OCI-LY1 (cell line): ENCODE measurements at regions not wholly inside any gene's neighbourhood (a gene's known extent, or its start where the extent isn't known, plus 50 kb on each side); places are given as distances from the start of the nearest gene placed in this dataset.

Experiments used
- H2AFZ ChIP-seq: fragments of 200-600 bp; sonication (generic), shearing (Covaris generic); 2 replicates; pipeline ENCODE4 v1.6.0; 2014; ENCODE audit warnings: antibody characterized with exemption, mild to moderate bottlenecking, low read length
- H3F3A ChIP-seq: fragments of 200-600 bp; sonication (generic), shearing (Covaris generic); 2 replicates; pipeline ENCODE4 v1.6.0; 2014; ENCODE audit warnings: mild to moderate bottlenecking, antibody characterized with exemption, low read length, moderate library complexity; ENCODE audit not compliant: insufficient read depth
- H3K27ac ChIP-seq: fragments of 200-600 bp; sonication (generic); 2 replicates; pipeline ENCODE4 v1.5.1; 2014; ENCODE audit warnings: low read length, mixed run types, mild to moderate bottlenecking, low read depth; ENCODE audit not compliant: poor library complexity, severe bottlenecking
- H3K27me3 ChIP-seq: fragments of 200-600 bp; sonication (generic); 2 replicates; pipeline ENCODE4 v1.6.0; 2014; ENCODE audit warnings: antibody characterized with exemption, mild to moderate bottlenecking, low read length, moderate library complexity; ENCODE audit not compliant: insufficient read depth
- H3K36me3 ChIP-seq: fragments of 200-600 bp; sonication (generic); 2 replicates; pipeline ENCODE4 v1.6.1; 2014; ENCODE audit warnings: mild to moderate bottlenecking, antibody characterized with exemption, low read length, moderate library complexity, mixed read lengths; ENCODE audit not compliant: insufficient read depth
- H3K4me1 ChIP-seq: fragments of 200-600 bp; sonication (generic); 2 replicates; pipeline ENCODE4 v1.5.1; 2014; ENCODE audit warnings: mild to moderate bottlenecking, low read length, moderate library complexity; ENCODE audit not compliant: insufficient read depth, severe bottlenecking
- H3K4me2 ChIP-seq: fragments of 200-600 bp; sonication (generic), shearing (Covaris generic); 2 replicates; pipeline ENCODE4 v1.6.1; 2014; ENCODE audit warnings: low read length
- H3K4me3 ChIP-seq: fragments of 200-600 bp; sonication (generic); 2 replicates; pipeline ENCODE4 v1.5.1; 2014; ENCODE audit warnings: low read length, low read depth, mild to moderate bottlenecking, mixed read lengths; ENCODE audit not compliant: poor library complexity, severe bottlenecking
- H3K79me2 ChIP-seq: fragments of 200-600 bp; shearing (Covaris generic); 2 replicates; pipeline ENCODE4 v1.6.1; 2016; ENCODE audit warnings: mixed run types, low read length, mixed read lengths; ENCODE audit not compliant: insufficient read depth
- H3K9ac ChIP-seq: fragments of 200-600 bp; sonication (generic), shearing (Covaris generic); 2 replicates; pipeline ENCODE4 v1.6.1; 2014; ENCODE audit warnings: mild to moderate bottlenecking, low read length, mixed read lengths
- H3K9me2 ChIP-seq: fragments of 200-600 bp; sonication (generic), shearing (Covaris generic); 2 replicates; pipeline ENCODE4 v1.6.1; 2014; ENCODE audit warnings: low read depth, mild to moderate bottlenecking, low read length, mixed read lengths
- H3K9me3 ChIP-seq: fragments of 200-600 bp; shearing (Covaris generic); 2 replicates; pipeline ENCODE4 v1.6.1; 2014; ENCODE audit warnings: low read length, mixed read lengths
- H4K20me1 ChIP-seq: fragments of 200-600 bp; sonication (generic), shearing (Covaris generic); 2 replicates; pipeline ENCODE4 v1.6.0; 2016; ENCODE audit warnings: mild to moderate bottlenecking, low read length; ENCODE audit not compliant: insufficient read depth
- EZH2 ChIP-seq: fragments of 200-600 bp; sonication (generic), shearing (Covaris generic); IDR thresholded peaks from 2 replicates; pipeline ENCODE4 v1.8.0; 2017; ENCODE audit warnings: borderline replicate concordance, mixed run types, mild to moderate bottlenecking, antibody characterized with exemption, low read length, moderate library complexity, mixed read lengths
- TF ChIP-seq, protein P1 (sequence below): fragments of 200-600 bp; sonication (generic), shearing (Covaris generic); IDR thresholded peaks from 2 replicates; pipeline ENCODE4 v1.5.1; 2017; ENCODE audit warnings: mild to moderate bottlenecking, antibody characterized with exemption, low read length, moderate library complexity, mixed read lengths

DNA sequence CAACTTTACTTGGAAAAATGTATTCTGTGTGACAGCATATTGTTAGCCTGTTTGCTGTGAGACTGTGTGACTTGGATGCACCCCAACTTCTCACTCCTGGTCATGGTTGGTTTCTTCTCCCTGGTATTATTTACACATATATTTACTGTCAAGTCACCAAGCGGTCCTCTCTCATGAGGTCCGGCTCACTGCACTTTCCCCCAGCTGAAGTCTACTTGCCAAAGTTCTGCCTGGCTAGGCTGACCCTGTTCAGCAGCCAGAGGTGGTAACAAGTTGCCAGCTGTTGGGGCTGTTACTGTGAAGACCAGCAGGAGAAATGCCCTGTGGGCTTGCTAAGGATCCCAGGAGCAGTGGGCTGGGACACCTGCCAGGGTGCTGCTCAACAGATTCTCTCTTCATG lies 337.5 kb downstream of the MFSD1 start:
- H3K27me3 ChIP-seq: no peaks in the 10 kb centered on the region
- H3K4me1 ChIP-seq: no peaks in the 10 kb centered on the region
- TF ChIP-seq EZH2: no peak
- TF ChIP-seq, protein P1, sequence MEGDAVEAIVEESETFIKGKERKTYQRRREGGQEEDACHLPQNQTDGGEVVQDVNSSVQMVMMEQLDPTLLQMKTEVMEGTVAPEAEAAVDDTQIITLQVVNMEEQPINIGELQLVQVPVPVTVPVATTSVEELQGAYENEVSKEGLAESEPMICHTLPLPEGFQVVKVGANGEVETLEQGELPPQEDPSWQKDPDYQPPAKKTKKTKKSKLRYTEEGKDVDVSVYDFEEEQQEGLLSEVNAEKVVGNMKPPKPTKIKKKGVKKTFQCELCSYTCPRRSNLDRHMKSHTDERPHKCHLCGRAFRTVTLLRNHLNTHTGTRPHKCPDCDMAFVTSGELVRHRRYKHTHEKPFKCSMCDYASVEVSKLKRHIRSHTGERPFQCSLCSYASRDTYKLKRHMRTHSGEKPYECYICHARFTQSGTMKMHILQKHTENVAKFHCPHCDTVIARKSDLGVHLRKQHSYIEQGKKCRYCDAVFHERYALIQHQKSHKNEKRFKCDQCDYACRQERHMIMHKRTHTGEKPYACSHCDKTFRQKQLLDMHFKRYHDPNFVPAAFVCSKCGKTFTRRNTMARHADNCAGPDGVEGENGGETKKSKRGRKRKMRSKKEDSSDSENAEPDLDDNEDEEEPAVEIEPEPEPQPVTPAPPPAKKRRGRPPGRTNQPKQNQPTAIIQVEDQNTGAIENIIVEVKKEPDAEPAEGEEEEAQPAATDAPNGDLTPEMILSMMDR: no peak
- no peaks in the 10 kb centered on the region for H3K36me3 ChIP-seq
- H3K4me2 ChIP-seq: no peak overlapping the region
- H3K9me2 ChIP-seq: no peaks in the 10 kb centered on the region
- H2AFZ ChIP-seq: no peak overlapping the region
- no peak overlapping the region for H3K4me3 ChIP-seq
- no peaks in the 10 kb centered on the region for H3F3A ChIP-seq
- no peak overlapping the region for H3K9ac ChIP-seq
- no peaks in the 10 kb centered on the region for H3K9me3 ChIP-seq
- no peaks in the 10 kb centered on the region for H4K20me1 ChIP-seq
- H3K27ac ChIP-seq: no peak overlapping the region
- no peaks in the 10 kb centered on the region for H3K79me2 ChIP-seq

DNA sequence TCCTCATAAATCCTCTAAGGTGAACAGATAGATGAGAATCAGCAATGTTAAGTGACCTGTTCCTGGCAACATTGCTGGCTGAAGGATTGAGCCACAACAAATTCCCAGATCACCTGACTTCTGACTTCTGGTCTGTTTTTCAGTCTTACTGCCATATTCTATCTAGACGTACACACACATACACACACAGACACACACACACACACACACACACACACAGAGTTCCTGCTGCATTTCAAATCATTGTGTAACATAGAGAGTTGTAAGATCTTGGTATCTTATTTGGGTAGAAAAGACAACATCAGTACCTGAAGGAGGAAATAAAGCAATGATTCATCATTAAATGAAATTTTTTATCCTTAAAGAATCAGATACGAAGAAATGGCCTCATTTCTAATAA lies 342.6 kb downstream of the MFSD1 start:
- Histone ChIP-seq H3K9ac (no peak overlapping the region), H3K79me2 (no peaks in the 10 kb centered on the region), H3K4me1 (no peaks in the 10 kb centered on the region), H3K36me3 (no peaks in the 10 kb centered on the region), H3K9me2 (no peaks in the 10 kb centered on the region), H3K27me3 (no peaks in the 10 kb centered on the region), H4K20me1 (no peaks in the 10 kb centered on the region), H3K4me3 (no peak overlapping the region), H3F3A (no peaks in the 10 kb centered on the region), H3K9me3 (no peaks in the 10 kb centered on the region), H2AFZ (no peak overlapping the region), H3K27ac (no peak overlapping the region), H3K4me2 (no peak overlapping the region)
- TF ChIP-seq, protein P1: no peak
- TF ChIP-seq EZH2: no peak

DNA sequence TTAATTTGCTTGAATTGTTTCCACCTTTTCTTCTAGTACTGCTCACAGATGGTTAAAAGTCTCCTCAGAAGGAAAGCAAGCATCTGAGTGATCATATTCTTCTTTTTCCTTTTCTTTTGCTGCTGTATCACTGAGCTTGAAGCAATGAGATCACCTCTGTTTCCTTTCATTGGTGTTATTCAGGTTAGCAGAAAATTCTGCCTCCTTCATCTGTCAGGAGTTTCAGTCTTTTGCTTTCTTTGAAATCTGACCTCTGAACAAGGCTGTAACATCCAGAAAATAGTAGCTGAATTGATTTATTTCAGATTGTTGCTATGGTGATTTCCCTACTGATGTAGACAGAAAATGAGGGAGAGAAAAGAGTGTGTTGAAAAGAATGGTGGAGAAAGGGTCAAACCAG lies 343.0 kb downstream of the MFSD1 start:
- H3K79me2 ChIP-seq: no peaks in the 10 kb centered on the region
- H3K36me3 ChIP-seq: no peaks in the 10 kb centered on the region
- no peaks in the 10 kb centered on the region for H3K9me2 ChIP-seq
- H3K9me3 ChIP-seq: no peaks in the 10 kb centered on the region
- H4K20me1 ChIP-seq: no peaks in the 10 kb centered on the region
- no peak overlapping the region for H2AFZ ChIP-seq
- no peak for TF ChIP-seq EZH2
- TF ChIP-seq, protein P1: no peak
- no peaks in the 10 kb centered on the region for H3K4me1 ChIP-seq
- H3K4me3 ChIP-seq: no peak overlapping the region
- H3K27me3 ChIP-seq: no peaks in the 10 kb centered on the region
- H3K27ac ChIP-seq: no peak overlapping the region
- no peak overlapping the region for H3K4me2 ChIP-seq
- no peak overlapping the region for H3K9ac ChIP-seq
- no peaks in the 10 kb centered on the region for H3F3A ChIP-seq
